ENCODE measurements at regions not wholly inside any gene's neighbourhood (a gene's known extent, or its start where the extent isn't known, plus 50 kb on each side); places are given as distances from the start of the nearest gene placed in this dataset.

GRCh38 chr6:4589295-4589694 is 186.9 kb upstream of the CDYL start:
- in situ Hi-C loops (cut with HindIII; ENCODE audit: low pct_unique_long_range_greater_than_20kb, low sequenced_read_pairs) (no loop called here), intact Hi-C loops (cut with micrococcal nuclease; ENCODE audit: unreplicated experiment) (no loop called here)
- no peak for ATAC-seq
- CTCF ChIA-PET, result no interaction called here
- H3K4me3 ChIP-seq (ENCODE audit: low read depth in 2 of 2, low read length in 2 of 2), result no peak overlapping the region
- no TSS peak for BruUV-seq (replicated peaks)
- no peaks in the 10 kb centered on the region for H3K4me1 ChIP-seq (ENCODE audit: control insufficient read depth, insufficient read depth, low read length)
- no peaks in the 10 kb centered on the region for H3K27me3 ChIP-seq (ENCODE audit: control insufficient read depth, insufficient read depth, low read length)
- H3K27ac ChIP-seq (ENCODE audit: low read length), result no peak overlapping the region
- H3K36me3 ChIP-seq (ENCODE audit: control insufficient read depth, insufficient read depth, low read length), result no peaks in the 10 kb centered on the region
- H3K9me3 ChIP-seq (ENCODE audit: control insufficient read depth, insufficient read depth, low read depth, low read length), result no peaks in the 10 kb centered on the region
- POLR2A ChIA-PET, result no interaction called here
- no peak for TF ChIP-seq CTCF (IDR thresholded peaks at IDR 0.05)
- DNase-seq (ENCODE audit: low read depth, low spot score), result no peak

- intact Hi-C loops (cut with micrococcal nuclease; ENCODE audit: unreplicated experiment), result no loop called here
- TF ChIP-seq REST (IDR thresholded peaks at IDR 0.05; ENCODE audit: insufficient read depth in 1 of 2, low read depth in 2 of 2, low read length in 1 of 2), result no peak
- TF ChIP-seq SIN3A (IDR thresholded peaks at IDR 0.05; ENCODE audit: borderline replicate concordance, insufficient read depth, low read depth, low read length), result no peak
- no peak for TF ChIP-seq TCF7L2 (IDR thresholded peaks at IDR 0.05; ENCODE audit: low read depth, low read length)
- TF ChIP-seq CTCF (IDR thresholded peaks at IDR 0.05), result no peak
- TF ChIP-seq POLR2AphosphoS5 (IDR thresholded peaks at IDR 0.05; ENCODE audit: low read depth, low read length), result no peak
- in situ Hi-C loops (cut with HindIII; ENCODE audit: low pct_unique_long_range_greater_than_20kb, low sequenced_read_pairs), result no loop called here
- Histone ChIP-seq H3K36me3 (ENCODE audit: control insufficient read depth, insufficient read depth, low read length) (no peaks in the 10 kb centered on the region), H3K27me3 (ENCODE audit: control insufficient read depth, insufficient read depth, low read length) (no peaks in the 10 kb centered on the region), H3K9me3 (ENCODE audit: control insufficient read depth, insufficient read depth, low read depth, low read length) (no peaks in the 10 kb centered on the region), H3K27ac (ENCODE audit: low read length) (no peak overlapping the region), H3K4me3 (ENCODE audit: low read depth in 2 of 2, low read length in 2 of 2) (no peak overlapping the region), H3K4me1 (ENCODE audit: control insufficient read depth, insufficient read depth, low read length) (no peaks in the 10 kb centered on the region)
- no peak for DNase-seq (ENCODE audit: low read depth, low spot score)
- no TSS peak for BruUV-seq (replicated peaks)
- no peak for ATAC-seq
- ChIA-PET CTCF (no interaction called here), POLR2A (no interaction called here)
Observed at GRCh38 chr6:4588581-4588980, 187.6 kb upstream of the CDYL start.

- DNase-seq (ENCODE audit: low read depth, low spot score) (no peak), ATAC-seq (no peak)
- intact Hi-C loops (cut with micrococcal nuclease; ENCODE audit: unreplicated experiment), result no loop called here
- ChIA-PET POLR2A (no interaction called here), CTCF (no interaction called here)
- BruUV-seq (replicated peaks), result no TSS peak
- Histone ChIP-seq H3K9me3 (ENCODE audit: control insufficient read depth, insufficient read depth, low read depth, low read length) (no peaks in the 10 kb centered on the region), H3K4me3 (ENCODE audit: low read depth in 2 of 2, low read length in 2 of 2) (no peak overlapping the region), H3K27me3 (ENCODE audit: control insufficient read depth, insufficient read depth, low read length) (no peaks in the 10 kb centered on the region), H3K4me1 (ENCODE audit: control insufficient read depth, insufficient read depth, low read length) (no peaks in the 10 kb centered on the region), H3K27ac (ENCODE audit: low read length) (no peak overlapping the region), H3K36me3 (ENCODE audit: control insufficient read depth, insufficient read depth, low read length) (no peaks in the 10 kb centered on the region)
- TF ChIP-seq REST (IDR thresholded peaks at IDR 0.05; ENCODE audit: insufficient read depth in 1 of 2, low read depth in 2 of 2, low read length in 1 of 2) (no peak), POLR2AphosphoS5 (IDR thresholded peaks at IDR 0.05; ENCODE audit: low read depth, low read length) (no peak), SIN3A (IDR thresholded peaks at IDR 0.05; ENCODE audit: borderline replicate concordance, insufficient read depth, low read depth, low read length) (no peak), TCF7L2 (IDR thresholded peaks at IDR 0.05; ENCODE audit: low read depth, low read length) (no peak)
- in situ Hi-C loops (cut with HindIII; ENCODE audit: low pct_unique_long_range_greater_than_20kb, low sequenced_read_pairs), result no loop called here
Observed at GRCh38 chr6:4588163-4588562, 188.0 kb upstream of the CDYL start.

Measured in Panc1 (cell line).